ENCODE measurements at regions not wholly inside any gene's neighbourhood (a gene's known extent, or its start where the extent isn't known, plus 50 kb on each side); places are given as distances from the start of the nearest gene placed in this dataset.

GRCh38 chr5:124876983-124877382 lies 130.5 kb upstream of the ZNF608 start:
- TF ChIP-seq CTCF (IDR thresholded peaks at IDR 0.05; ENCODE audit: extremely low read depth in 1 of 2, insufficient read depth in 1 of 2, low read depth in 1 of 2, low read length in 2 of 2) (no peak), POLR2A (IDR thresholded peaks at IDR 0.05; ENCODE audit: low read depth, low read length) (no peak), JUN (IDR thresholded peaks at IDR 0.05; ENCODE audit: borderline replicate concordance, insufficient read depth, insufficient read length, low read depth) (no peak), EZH2 (IDR thresholded peaks at IDR 0.05; ENCODE audit: borderline replicate concordance, low read depth, low read length, severe bottlenecking) (no peak)

Measured in endothelial cell of umbilical vein (primary cell).